ENCODE measurements at regions not wholly inside any gene's neighbourhood (a gene's known extent, or its start where the extent isn't known, plus 50 kb on each side); places are given as distances from the start of the nearest gene placed in this dataset.

DNA sequence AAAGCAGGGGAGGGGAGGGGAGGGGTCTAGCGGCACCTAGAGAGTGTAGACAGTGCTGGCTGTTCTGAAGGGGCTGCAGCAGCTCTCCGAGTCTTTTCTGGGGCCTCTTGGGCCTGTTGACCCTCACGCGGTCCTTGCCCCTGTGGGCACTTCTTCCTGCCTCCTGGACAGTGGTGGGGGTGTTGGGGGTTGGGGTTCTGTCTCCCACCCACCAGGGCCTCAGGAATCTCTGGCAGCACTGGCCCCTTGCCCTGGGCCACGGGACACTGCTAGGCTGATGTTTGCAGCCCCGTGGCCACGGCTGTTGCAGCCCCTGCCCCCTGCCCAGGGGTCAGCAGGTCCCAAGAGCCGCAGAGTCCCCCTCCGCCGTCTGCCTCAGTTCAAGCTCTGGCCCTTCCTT is 68.9 kb upstream of the INPP5A start:
- H2AK9ac ChIP-seq (replicated peaks; ENCODE audit: low read depth, low read length, poor library complexity): no peak overlapping the region
- H3K4me1 ChIP-seq (ENCODE audit: control insufficient read depth, insufficient read depth, low read length): no peaks in the 10 kb centered on the region; the same call in 1 of the 2 replicates
- H3K4ac ChIP-seq (ENCODE audit: low read depth, low read length): no peak overlapping the region
- no peak overlapping the region for H3K14ac ChIP-seq (replicated peaks; ENCODE audit: low read depth, low read length)
- ChIA-PET CTCF (interaction anchor here (0.7 kb wide), 1 partner anchor 103 kb away, joined by 6 read pairs; no protein-coding TSS in a partner anchor), POLR2A (ENCODE audit: unreplicated experiment) (no interaction called here)
- no peak overlapping the region for H2AK5ac ChIP-seq (ENCODE audit: low read depth, low read length)
- H3K4me3 ChIP-seq (ENCODE audit: insufficient read depth, low read depth, low read length): no peak overlapping the region
- no CpG with 5 or more reads among the region's 10 CpGs for WGBS, 2 experiments (ENCODE audit: extremely low coverage in 2 of 2, insufficient read length in 1 of 2)
- no peak overlapping the region for H2BK20ac ChIP-seq (ENCODE audit: low read depth, low read length)
- no peak overlapping the region for H3K23ac ChIP-seq (ENCODE audit: low read depth, low read length)
- no peaks in the 10 kb centered on the region for H4K20me1 ChIP-seq (ENCODE audit: insufficient read depth, low read length)
- no peak overlapping the region for H2BK120ac ChIP-seq (ENCODE audit: low read depth, low read length)
- dilution Hi-C loops (cut with HindIII; ENCODE audit: low sequenced_read_pairs, unreplicated experiment) (no loop called here), intact Hi-C loops (cut with micrococcal nuclease) (no loop called here), in situ Hi-C loops (cut with MboI; ENCODE audit: low sequenced_read_pairs) (no loop called here)
- TF ChIP-seq, protein P1, sequence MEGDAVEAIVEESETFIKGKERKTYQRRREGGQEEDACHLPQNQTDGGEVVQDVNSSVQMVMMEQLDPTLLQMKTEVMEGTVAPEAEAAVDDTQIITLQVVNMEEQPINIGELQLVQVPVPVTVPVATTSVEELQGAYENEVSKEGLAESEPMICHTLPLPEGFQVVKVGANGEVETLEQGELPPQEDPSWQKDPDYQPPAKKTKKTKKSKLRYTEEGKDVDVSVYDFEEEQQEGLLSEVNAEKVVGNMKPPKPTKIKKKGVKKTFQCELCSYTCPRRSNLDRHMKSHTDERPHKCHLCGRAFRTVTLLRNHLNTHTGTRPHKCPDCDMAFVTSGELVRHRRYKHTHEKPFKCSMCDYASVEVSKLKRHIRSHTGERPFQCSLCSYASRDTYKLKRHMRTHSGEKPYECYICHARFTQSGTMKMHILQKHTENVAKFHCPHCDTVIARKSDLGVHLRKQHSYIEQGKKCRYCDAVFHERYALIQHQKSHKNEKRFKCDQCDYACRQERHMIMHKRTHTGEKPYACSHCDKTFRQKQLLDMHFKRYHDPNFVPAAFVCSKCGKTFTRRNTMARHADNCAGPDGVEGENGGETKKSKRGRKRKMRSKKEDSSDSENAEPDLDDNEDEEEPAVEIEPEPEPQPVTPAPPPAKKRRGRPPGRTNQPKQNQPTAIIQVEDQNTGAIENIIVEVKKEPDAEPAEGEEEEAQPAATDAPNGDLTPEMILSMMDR (conservative IDR thresholded peaks at IDR 0.05; ENCODE audit: low read depth, low read length): no peak
- no peak for TF ChIP-seq MXI1 (IDR thresholded peaks at IDR 0.05; ENCODE audit: borderline replicate concordance, low read depth, low read length)
- TF ChIP-seq SMC3 (IDR thresholded peaks at IDR 0.05; ENCODE audit: low read depth, low read length): no peak
- TF ChIP-seq RAD21 (IDR thresholded peaks at IDR 0.05; ENCODE audit: low read length): no peak
- TF ChIP-seq CEBPB (IDR thresholded peaks at IDR 0.05; ENCODE audit: low read depth, low read length): no peak
- no peak for TF ChIP-seq RFX5 (IDR thresholded peaks at IDR 0.05; ENCODE audit: low read depth, low read length)
- no peak for TF ChIP-seq RCOR1 (IDR thresholded peaks at IDR 0.05; ENCODE audit: insufficient replicate concordance, low read length)
- TF ChIP-seq, protein P2, sequence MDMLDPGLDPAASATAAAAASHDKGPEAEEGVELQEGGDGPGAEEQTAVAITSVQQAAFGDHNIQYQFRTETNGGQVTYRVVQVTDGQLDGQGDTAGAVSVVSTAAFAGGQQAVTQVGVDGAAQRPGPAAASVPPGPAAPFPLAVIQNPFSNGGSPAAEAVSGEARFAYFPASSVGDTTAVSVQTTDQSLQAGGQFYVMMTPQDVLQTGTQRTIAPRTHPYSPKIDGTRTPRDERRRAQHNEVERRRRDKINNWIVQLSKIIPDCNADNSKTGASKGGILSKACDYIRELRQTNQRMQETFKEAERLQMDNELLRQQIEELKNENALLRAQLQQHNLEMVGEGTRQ (IDR thresholded peaks at IDR 0.05; ENCODE audit: low read depth, low read length): no peak
- TF ChIP-seq BHLHE40 (IDR thresholded peaks at IDR 0.05; ENCODE audit: low read depth, low read length): no peak
- TF ChIP-seq MAZ (IDR thresholded peaks at IDR 0.05; ENCODE audit: borderline replicate concordance, low read depth, low read length): no peak
- TF ChIP-seq POLR2A (IDR thresholded peaks at IDR 0.05; ENCODE audit: low read depth, low read length): no peak
- TF ChIP-seq CHD1 (IDR thresholded peaks at IDR 0.05; ENCODE audit: low read depth, low read length): no peak
- TF ChIP-seq MAFK (IDR thresholded peaks at IDR 0.05; ENCODE audit: low read depth, low read length): no peak
- TF ChIP-seq, protein P3, sequence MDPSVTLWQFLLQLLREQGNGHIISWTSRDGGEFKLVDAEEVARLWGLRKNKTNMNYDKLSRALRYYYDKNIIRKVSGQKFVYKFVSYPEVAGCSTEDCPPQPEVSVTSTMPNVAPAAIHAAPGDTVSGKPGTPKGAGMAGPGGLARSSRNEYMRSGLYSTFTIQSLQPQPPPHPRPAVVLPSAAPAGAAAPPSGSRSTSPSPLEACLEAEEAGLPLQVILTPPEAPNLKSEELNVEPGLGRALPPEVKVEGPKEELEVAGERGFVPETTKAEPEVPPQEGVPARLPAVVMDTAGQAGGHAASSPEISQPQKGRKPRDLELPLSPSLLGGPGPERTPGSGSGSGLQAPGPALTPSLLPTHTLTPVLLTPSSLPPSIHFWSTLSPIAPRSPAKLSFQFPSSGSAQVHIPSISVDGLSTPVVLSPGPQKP (IDR thresholded peaks at IDR 0.05; ENCODE audit: borderline replicate concordance, low read depth, low read length): no peak
- TF ChIP-seq NFE2L2 (IDR thresholded peaks at IDR 0.05; ENCODE audit: low read depth, low read length): no peak
- TF ChIP-seq FOS (IDR thresholded peaks at IDR 0.05; ENCODE audit: low read depth, low read length): no peak
- H3K9me1 ChIP-seq (ENCODE audit: insufficient read depth, low read length): no peaks in the 10 kb centered on the region
- H2AFZ ChIP-seq (replicated peaks; ENCODE audit: low read length, poor library complexity): no peak overlapping the region
- ATAC-seq (ENCODE audit: low read depth) (no peak), DNase-seq (no peak)
- H3K56ac ChIP-seq (ENCODE audit: extremely low read depth, insufficient read depth, low read length): no peak overlapping the region
- no peak overlapping the region for H2BK5ac ChIP-seq (ENCODE audit: low read depth, low read length, poor library complexity, severe bottlenecking)
- no peak overlapping the region for H3K4me2 ChIP-seq (ENCODE audit: low read depth, low read length)
- H3K36me3 ChIP-seq (ENCODE audit: control insufficient read depth, insufficient read depth, low read length): no peaks in the 10 kb centered on the region
- no TSS peak for BruUV-seq (replicated peaks)
- no peak overlapping the region for H3K9ac ChIP-seq (ENCODE audit: low read depth, low read length)
- H3K27ac ChIP-seq (ENCODE audit: insufficient read depth, low read length): no peak overlapping the region
- no peak overlapping the region for H4K8ac ChIP-seq (ENCODE audit: low read depth in 2 of 2, low read length in 2 of 2)
- peaks cover 11% of the 10 kb centered on the region; the same call in 1 of the 2 replicates for H3K27me3 ChIP-seq (ENCODE audit: control insufficient read depth, insufficient read depth, low read length)
- no peak overlapping the region for H2BK15ac ChIP-seq (ENCODE audit: low read depth, low read length)
- no peak overlapping the region for H3K18ac ChIP-seq (ENCODE audit: low read depth, low read length)
- H3K9me3 ChIP-seq (ENCODE audit: control insufficient read depth, insufficient read depth, low read length): peaks cover 6% of the 10 kb centered on the region; the same call in 1 of the 2 replicates
- no peaks in the 10 kb centered on the region for H3K79me1 ChIP-seq (ENCODE audit: low read depth in 1 of 2, low read length in 2 of 2)
- no peak overlapping the region for H4K91ac ChIP-seq (ENCODE audit: insufficient read depth, low read depth, low read length)
- no peak overlapping the region for H4K5ac ChIP-seq (ENCODE audit: low read depth, low read length)
